K562 (cell line): ENCODE measurements at regions not wholly inside any gene's neighbourhood (a gene's known extent, or its start where the extent isn't known, plus 50 kb on each side); places are given as distances from the start of the nearest gene placed in this dataset.

Source experiments
- ATAC-seq: fragments of 200-7000 bp; cut with Tn5 transposase; 3 replicates; pipeline ENCODE4 v1.9.1; 2020; ENCODE audit warnings: moderate library complexity
- BruUV-seq: library from RNA; stranded (reverse); fragments of 400-500 nt; replicated peaks from 2 replicates; lab custom pipeline; 2021; lab: Mats Ljungman, UMichigan
- CTCF ChIA-PET: fragments of 300-600 bp; formaldehyde crosslinking; extraction: SDS; loops from one replicate; lab custom pipeline; 2021; ENCODE audit warnings: low intra/inter-chr PET ratio; lab: Yijun Ruan, JAX
- POLR2A ChIA-PET: fragments of 300-600, 350-650 bp; sonication (Branson Sonifier 250); formaldehyde crosslinking; extraction: SDS; loops from one replicate; lab custom pipeline; 2021; ENCODE audit warnings: antibody characterized with exemption, inconsistent platforms; lab: Yijun Ruan, JAX
- DNase-seq, 4 experiments: peaks; one replicate each; pipeline versions ENCODE4 v3.0.0 to v3.0.0-alpha.2; 2011 to 2018; ENCODE audit warnings: low spot score in 3 of 4, mixed read lengths in 3 of 4; ENCODE audit errors: extremely low read depth in 1 of 4
- FAIRE-seq: peaks from 2 replicates; lab custom pipeline; 2011; peaks lifted over from hg19 to GRCh38; lab: Jason Lieb, UNC
- H2AFZ ChIP-seq: 2 replicates; pipeline ENCODE4 v1.6.0; 2011; ENCODE audit warnings: low read depth, low read length, control low read depth, inconsistent platforms
- H3K27ac ChIP-seq: fragments of 200-600 bp; 3 replicates; pipeline ENCODE4 v1.8.0; 2011; ENCODE audit warnings: low read depth, mild to moderate bottlenecking, control low read depth, inconsistent platforms, low read length, moderate library complexity, mixed read lengths; ENCODE audit errors: extremely low read depth
- H3K27me3 ChIP-seq, 2 experiments: fragments of 300-600 bp in 1 of 2; 2 replicates in 1 of 2; 3 replicates in 1 of 2; pipeline versions ENCODE4 v1.6.0 to v1.8.0; 2011; ENCODE audit warnings: inconsistent platforms in 2 of 2, low read length in 2 of 2, mild to moderate bottlenecking in 1 of 2, mixed read lengths in 1 of 2, moderate library complexity in 1 of 2; ENCODE audit not compliant: control insufficient read depth in 2 of 2, insufficient read depth in 2 of 2
- H3K36me3 ChIP-seq: fragments of 300-600 bp; 3 replicates; pipeline ENCODE4 v1.8.0; 2011; ENCODE audit warnings: mild to moderate bottlenecking, low read length, inconsistent platforms; ENCODE audit not compliant: control insufficient read depth, insufficient read depth
- H3K4me1 ChIP-seq, 2 experiments: fragments of 200-600 bp in 1 of 2; replicated peaks in 1 of 2; 2 replicates in 1 of 2; 3 replicates in 1 of 2; pipeline versions ENCODE4 v1.5.1 to v1.8.0; 2011; ENCODE audit warnings: inconsistent platforms in 2 of 2, low read length in 2 of 2, mild to moderate bottlenecking in 1 of 2, mixed read lengths in 1 of 2, moderate library complexity in 1 of 2; ENCODE audit not compliant: control insufficient read depth in 2 of 2, insufficient read depth in 2 of 2
- H3K4me2 ChIP-seq: 2 replicates; pipeline ENCODE4 v1.6.1; 2011; ENCODE audit warnings: low read length, control low read depth, inconsistent platforms, mixed read lengths; ENCODE audit not compliant: insufficient read depth
- H3K4me3 ChIP-seq: fragments of 200-600 bp; sonication (generic), shearing (Covaris generic); 2 replicates; pipeline ENCODE4 v1.5.1; 2016; ENCODE audit warnings: control low read depth, inconsistent platforms
- H3K79me2 ChIP-seq: fragments of 200-600 bp; 3 replicates; pipeline ENCODE4 v1.8.0; 2011; ENCODE audit warnings: low read length, inconsistent platforms; ENCODE audit not compliant: control insufficient read depth, insufficient read depth
- H3K9ac ChIP-seq, 2 experiments: 2 replicates each; pipeline versions ENCODE4 v1.6.0 to v1.6.1; 2011; ENCODE audit warnings: low read depth in 2 of 2, low read length in 2 of 2, control low read depth in 1 of 2, inconsistent platforms in 1 of 2, mild to moderate bottlenecking in 1 of 2, mixed read lengths in 1 of 2; ENCODE audit not compliant: insufficient read depth in 1 of 2
- H3K9me1 ChIP-seq: one replicate; pipeline ENCODE4 v1.6.0; 2011; ENCODE audit warnings: inconsistent platforms, mild to moderate bottlenecking, low read length, moderate library complexity; ENCODE audit not compliant: control insufficient read depth, insufficient read depth
- H3K9me3 ChIP-seq: replicated peaks from 2 replicates; pipeline ENCODE4 v1.5.1; 2011; ENCODE audit warnings: low read depth, low read length, inconsistent platforms; ENCODE audit not compliant: control insufficient read depth, insufficient read depth
- H4K20me1 ChIP-seq: replicated peaks from 2 replicates; pipeline ENCODE4 v1.6.1; 2011; ENCODE audit warnings: low read length, inconsistent platforms, mixed read lengths; ENCODE audit not compliant: control insufficient read depth, insufficient read depth
- C11orf30 ChIP-seq: fragments of 450-650 bp; IDR thresholded peaks from 2 replicates; pipeline ENCODE4 v1.6.1; 2016; ENCODE audit warnings: low read depth, mild to moderate bottlenecking
- CREBBP ChIP-seq: IDR thresholded peaks from one replicate; pipeline ENCODE4 v1.6.1; 2012; ENCODE audit warnings: low read depth, mild to moderate bottlenecking, control low read depth, inconsistent platforms, low read length
- PTTG1 ChIP-seq: fragments of 450-650 bp; IDR thresholded peaks from 2 replicates; pipeline ENCODE4 v1.6.1; 2016; ENCODE audit warnings: low read depth, mild to moderate bottlenecking, missing genetic modification characterization, missing compliant biosample characterization
- RBM25 ChIP-seq: fragments of 200-400 bp; formaldehyde crosslinking; IDR thresholded peaks from 2 replicates; pipeline ENCODE4 v1.6.1; 2018; ENCODE audit warnings: low read length, low read depth, moderate library complexity; ENCODE audit not compliant: severe bottlenecking
- WGBS: fragments of 100-300 bp; shearing (Covaris generic); methylation state at CpG from one replicate; pipeline ENCODE4 v1.1.6; 2016; ENCODE audit warnings: low coverage, mixed read lengths; ENCODE audit not compliant: insufficient coverage; ENCODE audit errors: missing lambda C conversion rate; 5-methylcytosine and 5-hydroxymethylcytosine counted together
- in situ Hi-C: fragments of 300-500 bp; cut with MboI; formaldehyde crosslinking; loops from 4 replicates; pipeline ENCODE4 v1.15.0; 2018; ENCODE audit warnings: inconsistent platforms, mixed read lengths
- intact Hi-C: fragments of 100-400 bp; cut with micrococcal nuclease; formaldehyde crosslinking; loops from 2 replicates; pipeline ENCODE4 v1.14.2; 2022
- TF ChIP-seq, protein P1 (sequence below): fragments of 200-800 bp; sonication (Bioruptor generic); IDR thresholded peaks from 2 replicates; pipeline ENCODE4 v1.6.1; 2017; ENCODE audit warnings: missing genetic modification characterization, missing compliant biosample characterization

DNA sequence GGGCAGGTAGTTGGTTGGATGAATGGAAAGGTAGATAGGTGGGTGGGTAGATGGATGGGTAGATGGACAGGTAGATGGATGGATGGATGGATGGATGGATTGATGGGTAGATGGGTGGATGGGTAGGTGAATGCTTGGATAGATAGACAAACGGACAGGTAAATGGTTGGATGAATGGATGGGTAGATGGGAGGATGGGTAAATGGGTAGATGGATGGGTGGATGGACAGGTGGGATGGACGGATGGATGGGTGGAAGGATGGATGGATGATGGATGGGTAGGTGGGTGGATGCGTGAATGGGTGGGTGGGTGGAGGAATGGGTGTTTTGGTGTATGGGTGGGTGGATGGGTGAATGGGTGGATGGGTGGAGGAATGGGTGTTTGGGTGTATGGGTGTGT, 50.1 kb upstream of the ASAP2 start:
- 0% methylated on average over 3 of the region's 3 CpGs for WGBS
- H3K9me1 ChIP-seq, result no peaks in the 10 kb centered on the region
- POLR2A ChIA-PET, result no interaction called here

DNA sequence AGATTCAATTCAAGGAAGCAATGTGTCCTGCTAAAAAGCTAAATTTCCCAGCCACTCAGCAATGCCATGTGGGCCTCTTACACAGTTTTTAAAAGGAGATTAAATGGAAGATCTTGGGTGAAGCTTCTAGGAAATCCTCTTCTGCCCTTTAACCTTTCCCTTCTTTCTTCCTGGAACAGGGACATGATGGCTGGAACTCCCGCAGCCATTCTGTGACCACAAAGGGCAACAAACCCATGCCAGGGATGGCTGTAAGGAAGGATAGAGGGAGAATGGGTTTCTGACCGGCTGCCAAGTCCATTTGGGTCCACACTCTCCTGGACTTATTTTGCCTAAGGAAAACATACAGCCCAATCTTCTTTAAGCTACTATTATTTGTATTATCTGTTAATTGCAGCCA, 52.6 kb upstream of the ASAP2 start:
- H3K27ac ChIP-seq, result no peak overlapping the region
- H3K9me1 ChIP-seq, result no peaks in the 10 kb centered on the region
- BruUV-seq, result no TSS peak
- H3K9me3 ChIP-seq, result no peaks in the 10 kb centered on the region
- TF ChIP-seq C11orf30 (no peak), RBM25 (peak; percentile 76), PTTG1 (no peak)
- H3K27me3 ChIP-seq, result peaks cover 22 to 75% of the 10 kb centered on the region in 2 experiments
- H2AFZ ChIP-seq, result no peak overlapping the region
- H3K4me2 ChIP-seq, result no peak overlapping the region
- in situ Hi-C loops, result no loop called here
- ChIA-PET POLR2A (interaction anchor here (0.9 to 1.3 kb wide), 2 partner anchors 8 to 217 kb away, joined by 3 read pairs; no protein-coding TSS in a partner anchor), CTCF (no interaction called here)
- H3K79me2 ChIP-seq, result no peaks in the 10 kb centered on the region
- H3K36me3 ChIP-seq, result no peaks in the 10 kb centered on the region
- no peak overlapping the region for H3K9ac ChIP-seq
- no peak overlapping the region for H3K4me3 ChIP-seq
- FAIRE-seq, result no peak
- no peak for ATAC-seq
- 0 out of 2 replicates have a peak, but pooled peaks cover 3% of the 10 kb centered on the region for H4K20me1 ChIP-seq
- WGBS, result 0% methylated on average over 2 of the region's 2 CpGs
- intact Hi-C loops, result no loop called here
- no peak for DNase-seq
- H3K4me1 ChIP-seq, result peaks cover 0 to 7% of the 10 kb centered on the region in 2 experiments; a peak in 1 of 5 replicates

More for the DNA sequence above, 50.1 kb upstream of the ASAP2 start:
- intact Hi-C loops (no loop called here), in situ Hi-C loops (no loop called here)
- Histone ChIP-seq H3K4me3 (no peak overlapping the region), H3K4me1 (no peaks in the 10 kb centered on the region), H3K27me3 (peaks cover 19 to 61% of the 10 kb centered on the region in 2 experiments), H3K9me3 (no peaks in the 10 kb centered on the region), H3K27ac (no peak overlapping the region), H3K9ac (no peak overlapping the region), H2AFZ (no peak overlapping the region), H3K4me2 (no peak overlapping the region), H4K20me1 (no peaks in the 10 kb centered on the region), H3K36me3 (no peaks in the 10 kb centered on the region), H3K79me2 (no peaks in the 10 kb centered on the region)
- peak; percentile 82 for TF ChIP-seq CREBBP
- TF ChIP-seq, protein P1, sequence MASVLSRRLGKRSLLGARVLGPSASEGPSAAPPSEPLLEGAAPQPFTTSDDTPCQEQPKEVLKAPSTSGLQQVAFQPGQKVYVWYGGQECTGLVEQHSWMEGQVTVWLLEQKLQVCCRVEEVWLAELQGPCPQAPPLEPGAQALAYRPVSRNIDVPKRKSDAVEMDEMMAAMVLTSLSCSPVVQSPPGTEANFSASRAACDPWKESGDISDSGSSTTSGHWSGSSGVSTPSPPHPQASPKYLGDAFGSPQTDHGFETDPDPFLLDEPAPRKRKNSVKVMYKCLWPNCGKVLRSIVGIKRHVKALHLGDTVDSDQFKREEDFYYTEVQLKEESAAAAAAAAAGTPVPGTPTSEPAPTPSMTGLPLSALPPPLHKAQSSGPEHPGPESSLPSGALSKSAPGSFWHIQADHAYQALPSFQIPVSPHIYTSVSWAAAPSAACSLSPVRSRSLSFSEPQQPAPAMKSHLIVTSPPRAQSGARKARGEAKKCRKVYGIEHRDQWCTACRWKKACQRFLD (CRISPR knock-in tag), result no peak
- ATAC-seq (no peak), FAIRE-seq (no peak), DNase-seq (no peak)
- BruUV-seq, result no TSS peak
- CTCF ChIA-PET, result no interaction called here
